HG02885 (cell line): ENCODE measurements at regions not wholly inside any gene's neighbourhood (a gene's known extent, or its start where the extent isn't known, plus 50 kb on each side); places are given as distances from the start of the nearest gene placed in this dataset.

Experiments used
- ATAC-seq: cut with Tn5 transposase; IDR thresholded peaks from one replicate; pipeline ENCODE4 v1.9.1; 2021; ENCODE audit warnings: mild to moderate bottlenecking; ENCODE audit not compliant: unreplicated experiment, poor library complexity

DNA sequence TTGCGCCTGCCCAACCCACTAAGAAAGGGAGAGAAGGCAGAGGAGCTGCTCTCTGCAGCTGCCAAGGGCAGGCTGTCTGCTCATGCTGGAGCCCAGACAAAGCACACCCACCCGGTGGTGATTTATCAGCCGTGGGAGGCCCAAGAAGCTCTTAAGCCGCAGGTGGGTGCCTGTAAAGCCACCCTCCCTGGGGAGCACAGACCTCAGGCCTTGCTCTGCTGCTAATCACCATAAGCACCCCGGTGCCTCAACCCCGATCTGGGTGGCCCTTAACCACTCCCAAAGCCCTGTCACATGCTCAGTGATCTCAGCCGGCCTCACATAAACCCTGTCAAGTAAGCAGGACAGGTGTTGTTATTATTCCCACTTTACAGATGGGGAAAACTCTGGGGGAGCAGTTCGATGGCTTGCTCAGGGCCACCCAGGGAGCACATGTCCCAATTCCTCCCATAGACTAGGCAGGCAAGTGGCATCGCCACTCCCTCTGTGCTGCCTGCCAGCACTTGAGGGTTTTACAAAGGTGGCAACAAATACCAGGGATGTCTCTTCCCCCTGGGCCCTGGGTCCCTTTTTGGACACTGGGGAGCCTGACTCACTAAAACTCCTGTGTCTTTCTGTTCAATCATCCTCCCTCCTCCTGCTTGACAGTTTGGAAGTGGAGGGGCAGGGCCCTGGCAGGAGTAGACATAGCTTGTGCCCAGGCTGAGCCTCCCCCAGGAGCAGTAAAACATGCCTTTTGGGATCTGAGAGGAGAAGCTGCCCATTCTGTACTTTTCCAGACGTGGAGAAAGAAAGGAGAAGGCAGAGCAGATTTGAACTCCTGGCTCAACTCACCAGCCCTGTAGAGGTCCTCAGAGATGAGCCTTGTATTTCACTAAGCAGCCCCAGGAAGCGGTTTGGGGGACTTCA, 299.3 kb downstream of the SOX9 start:
- peak; percentile 58 for ATAC-seq

- no peak for ATAC-seq
These were observed 299.9 kb downstream of the SOX9 start for GRCh38 chr17:72420775-72421127.

DNA sequence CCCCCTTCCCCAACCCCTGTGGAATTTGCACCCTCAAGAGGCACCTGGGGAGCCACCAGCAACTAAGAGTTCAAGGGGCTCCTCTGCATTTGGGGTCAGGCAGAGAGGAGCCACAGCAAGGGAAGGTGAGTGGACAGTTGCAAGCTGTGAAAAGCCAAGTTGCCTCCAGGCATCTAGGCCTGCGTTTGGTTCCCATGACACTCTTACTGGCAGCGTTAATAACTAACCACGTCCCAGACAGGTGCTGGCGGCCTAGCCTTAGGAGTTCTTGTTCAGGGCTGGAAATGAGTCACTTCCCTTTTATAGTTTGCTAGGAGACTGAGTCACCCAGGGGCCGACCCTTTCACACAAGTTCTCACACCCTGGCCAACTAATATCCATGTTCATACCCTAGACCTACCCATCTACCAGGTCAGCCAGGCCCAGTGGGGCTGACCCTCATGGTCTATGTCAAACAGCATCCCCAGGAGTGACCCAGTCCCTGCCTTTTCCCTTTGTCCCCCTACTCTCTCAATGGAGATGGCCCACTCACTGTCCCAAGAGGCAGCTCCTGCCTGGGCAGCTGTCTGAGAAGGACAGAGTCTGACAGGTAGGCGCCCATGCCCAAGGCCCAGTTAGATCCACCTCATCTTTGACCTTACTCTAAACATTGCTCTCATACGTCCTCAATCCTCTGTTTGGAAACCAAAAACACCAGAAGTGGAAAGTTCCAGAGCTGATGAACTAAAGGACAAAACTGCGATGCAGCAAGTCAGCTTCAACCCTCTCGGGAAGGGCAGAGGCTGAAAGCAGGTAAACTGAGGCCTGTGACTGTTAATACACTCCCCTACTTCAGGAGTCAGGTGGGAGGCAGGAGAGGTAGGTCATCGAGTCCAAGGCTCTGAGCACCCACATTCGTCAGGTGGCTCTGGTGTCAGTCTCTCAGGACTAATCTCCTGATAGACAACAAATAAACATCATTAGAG, 300.6 kb downstream of the SOX9 start:
- peak; percentile 49 for ATAC-seq

DNA sequence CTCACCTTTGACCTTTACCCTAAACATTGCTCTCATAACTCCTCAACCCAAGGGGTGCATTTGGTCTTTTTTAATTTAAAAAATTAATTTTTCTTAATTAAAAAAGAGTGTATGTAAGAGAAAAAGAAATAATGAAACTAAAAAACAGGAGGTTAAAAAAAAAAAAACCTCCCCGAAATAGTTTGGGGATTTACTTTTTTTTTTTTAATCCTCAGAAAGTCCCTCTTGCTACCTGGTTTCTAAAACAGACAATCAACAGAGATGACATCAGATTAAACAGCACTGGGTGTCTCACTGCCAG, 301.3 kb downstream of the SOX9 start:
- peak; percentile 24 for ATAC-seq

GRCh38 chr17:72422505-72423285, 301.9 kb downstream of the SOX9 start:
- ATAC-seq: peak; percentile 44

DNA sequence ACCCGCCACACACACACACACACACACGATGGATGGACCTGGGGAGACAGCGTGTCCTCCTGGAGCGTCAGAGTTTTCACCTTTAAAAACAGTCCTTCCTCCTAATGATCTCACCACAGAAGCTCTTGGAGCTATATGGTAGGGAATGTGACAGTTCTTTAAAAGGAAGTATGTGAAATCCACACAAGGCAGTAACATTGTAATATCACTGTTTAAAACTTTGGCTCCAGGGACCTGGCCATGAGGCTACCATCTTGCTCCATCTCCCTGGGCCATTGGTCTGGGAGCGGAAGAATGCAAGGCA, 302.4 kb downstream of the SOX9 start:
- no peak for ATAC-seq

- ATAC-seq: peak; percentile 13
These were observed 302.9 kb downstream of the SOX9 start for GRCh38 chr17:72423718-72424117.

DNA sequence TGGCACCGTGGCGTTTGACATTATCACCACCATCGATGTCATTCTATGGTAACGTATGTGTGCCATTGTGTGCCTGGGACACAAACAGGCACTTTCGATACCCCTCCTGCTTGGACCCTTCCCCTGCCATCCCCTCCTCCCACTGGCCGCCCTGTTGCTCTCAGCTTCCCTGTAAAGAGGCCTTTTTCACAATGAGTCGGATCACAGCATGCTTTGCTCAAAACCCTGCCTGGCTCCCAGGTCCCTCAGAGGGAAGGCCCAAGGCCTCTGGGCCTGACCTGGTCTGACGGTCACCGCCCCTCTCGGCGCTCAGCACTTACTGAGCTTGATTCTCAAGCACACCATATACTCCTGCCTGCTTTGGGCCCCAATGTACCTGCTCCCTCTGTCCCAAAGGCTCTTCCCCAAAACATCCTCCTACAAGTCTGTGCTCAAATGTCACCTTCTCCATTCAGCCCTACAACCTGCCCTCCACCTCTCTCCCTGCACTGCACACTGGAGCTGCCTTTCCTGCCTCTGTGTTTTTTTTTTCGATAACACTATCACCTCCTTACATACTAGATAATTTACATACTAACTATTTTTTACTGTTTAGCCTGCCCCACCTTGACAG, 303.8 kb downstream of the SOX9 start:
- ATAC-seq: no peak

DNA sequence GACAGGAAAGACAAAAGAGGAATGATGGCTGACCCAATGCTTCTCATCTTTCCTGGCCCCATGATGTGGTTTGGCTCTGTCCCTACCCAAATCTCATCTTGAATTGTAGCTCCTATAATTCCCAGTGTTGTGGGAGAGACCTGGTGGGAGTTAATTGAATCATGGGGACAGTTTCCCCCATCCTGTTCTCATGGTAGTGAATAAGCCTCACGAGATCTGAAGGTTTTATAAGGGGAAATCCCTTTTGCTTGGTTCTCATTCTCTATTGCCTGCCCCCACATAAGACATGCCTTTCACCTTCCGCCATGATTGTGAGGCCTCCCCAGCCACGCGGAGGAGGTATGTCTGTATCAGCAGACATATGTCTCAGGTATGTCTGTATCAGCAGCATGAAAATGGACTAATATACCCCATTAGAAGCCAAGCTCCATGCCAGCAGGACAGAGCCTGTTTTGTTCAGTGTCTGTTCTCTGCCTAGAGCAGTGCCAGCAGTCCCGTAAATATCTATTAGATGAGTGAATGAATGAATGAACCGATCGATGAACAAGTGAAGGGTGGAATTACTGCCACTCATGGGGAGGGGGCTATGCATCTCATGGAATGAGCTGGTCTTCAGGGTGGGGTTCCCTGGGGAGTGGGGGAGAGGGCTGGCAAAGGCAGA, 304.4 kb downstream of the SOX9 start:
- ATAC-seq: no peak

DNA sequence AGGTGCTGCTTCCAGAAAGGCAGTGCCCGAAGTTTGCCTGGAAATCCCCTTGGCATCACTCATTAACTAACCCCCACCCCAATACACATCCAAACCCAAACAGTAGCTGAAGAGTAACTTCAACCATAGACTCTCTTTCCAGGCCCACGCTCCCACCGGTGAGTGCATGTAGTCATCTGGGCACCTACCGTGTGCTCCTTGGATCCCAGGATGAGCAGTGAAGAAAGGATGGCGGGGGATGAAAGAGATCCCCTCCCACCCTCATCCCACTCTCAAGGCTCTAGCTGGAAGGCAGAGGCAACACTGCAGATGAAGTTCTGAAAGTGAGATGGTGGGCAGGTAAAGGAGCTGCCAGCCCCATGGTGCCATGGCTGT, 305.0 kb downstream of the SOX9 start:
- ATAC-seq: no peak

GRCh38 chr17:72426321-72426720, 305.5 kb downstream of the SOX9 start:
- ATAC-seq: no peak

GRCh38 chr17:72426948-72427760, 306.3 kb downstream of the SOX9 start:
- no peak for ATAC-seq

DNA sequence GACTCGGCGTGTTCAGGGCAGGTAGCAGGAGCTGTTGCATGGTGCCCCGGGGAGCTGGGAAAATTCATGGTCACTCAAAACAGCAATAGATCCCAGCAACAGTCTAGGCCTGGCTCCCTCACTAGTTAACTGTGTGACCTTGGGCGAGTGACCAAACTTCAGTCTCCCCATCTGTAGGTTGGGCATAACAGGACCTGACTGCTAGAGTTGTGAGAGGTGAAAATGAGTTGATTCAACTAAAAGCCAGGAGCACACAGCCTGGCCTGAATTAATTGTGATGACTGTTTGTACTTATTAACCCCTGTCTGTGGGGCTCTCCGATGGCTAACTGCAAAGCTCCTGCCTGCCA, 306.9 kb downstream of the SOX9 start:
- no peak for ATAC-seq

DNA sequence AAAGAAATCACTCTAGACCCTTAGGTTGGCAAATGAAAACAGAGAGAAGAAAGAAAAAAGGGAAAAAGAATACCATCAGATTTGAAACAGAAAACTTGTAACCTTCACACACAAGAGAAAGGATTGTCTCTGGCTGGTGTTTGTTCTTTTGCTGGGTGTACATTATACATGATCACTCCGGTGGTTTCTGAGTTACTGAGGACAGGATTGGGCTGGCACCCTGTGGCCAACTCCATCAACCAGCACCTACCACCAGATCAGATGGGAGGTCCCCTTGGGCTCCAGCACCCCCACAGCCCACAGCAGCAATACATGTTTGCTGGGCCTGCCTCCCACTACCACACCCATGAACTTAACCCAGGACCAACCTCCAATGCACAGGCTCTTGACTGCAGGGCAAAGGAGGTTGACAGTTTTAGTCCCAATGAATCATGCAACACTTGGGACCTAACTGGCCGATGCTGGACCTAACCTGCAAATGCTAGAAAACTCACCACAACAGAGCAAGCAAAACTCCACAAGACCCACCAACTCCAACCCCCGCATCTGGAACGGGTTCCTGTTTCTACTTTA, 308.3 kb downstream of the SOX9 start:
- no peak for ATAC-seq

- no peak for ATAC-seq
These were observed 310.0 kb downstream of the SOX9 start for GRCh38 chr17:72430611-72431432.

GRCh38 chr17:72432143-72432621, 311.4 kb downstream of the SOX9 start:
- ATAC-seq: no peak

GRCh38 chr17:72432881-72433280, 312.1 kb downstream of the SOX9 start:
- no peak for ATAC-seq

DNA sequence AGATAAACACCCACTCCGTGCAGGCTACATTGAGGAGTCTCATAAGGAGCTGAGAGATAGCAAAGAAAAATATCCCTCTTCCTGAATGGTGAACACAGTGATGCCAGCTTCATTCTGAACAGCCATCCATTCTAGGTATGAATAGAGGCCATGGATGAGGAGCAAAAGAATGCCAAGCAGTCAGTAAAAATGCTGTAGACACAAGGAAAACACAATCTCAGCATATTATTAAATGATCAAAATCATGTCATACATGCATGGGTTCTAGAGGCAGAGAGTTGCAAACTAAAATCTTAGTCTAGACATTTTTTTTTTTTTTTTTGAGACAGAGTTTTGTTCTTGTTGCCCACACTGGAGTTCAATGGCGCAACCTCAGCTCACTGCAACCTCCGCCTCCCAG, 313.0 kb downstream of the SOX9 start:
- no peak for ATAC-seq
